DMS153 treated with DMSO at 0.1 percent for 48 hours (cell line): ENCODE measurements at regions not wholly inside any gene's neighbourhood (a gene's known extent, or its start where the extent isn't known, plus 50 kb on each side); places are given as distances from the start of the nearest gene placed in this dataset.
"Not testable (repeated sequence)": the region's sequence is repeated elsewhere in the genome, so short reads cannot be mapped to it uniquely, and the experiment has no call there.

ENCODE experiments used
- DNase-seq: peaks from one replicate; lab custom pipeline; 2025; ENCODE audit not compliant: unreplicated experiment; lab: John Stamatoyannopoulos, UW

DNA sequence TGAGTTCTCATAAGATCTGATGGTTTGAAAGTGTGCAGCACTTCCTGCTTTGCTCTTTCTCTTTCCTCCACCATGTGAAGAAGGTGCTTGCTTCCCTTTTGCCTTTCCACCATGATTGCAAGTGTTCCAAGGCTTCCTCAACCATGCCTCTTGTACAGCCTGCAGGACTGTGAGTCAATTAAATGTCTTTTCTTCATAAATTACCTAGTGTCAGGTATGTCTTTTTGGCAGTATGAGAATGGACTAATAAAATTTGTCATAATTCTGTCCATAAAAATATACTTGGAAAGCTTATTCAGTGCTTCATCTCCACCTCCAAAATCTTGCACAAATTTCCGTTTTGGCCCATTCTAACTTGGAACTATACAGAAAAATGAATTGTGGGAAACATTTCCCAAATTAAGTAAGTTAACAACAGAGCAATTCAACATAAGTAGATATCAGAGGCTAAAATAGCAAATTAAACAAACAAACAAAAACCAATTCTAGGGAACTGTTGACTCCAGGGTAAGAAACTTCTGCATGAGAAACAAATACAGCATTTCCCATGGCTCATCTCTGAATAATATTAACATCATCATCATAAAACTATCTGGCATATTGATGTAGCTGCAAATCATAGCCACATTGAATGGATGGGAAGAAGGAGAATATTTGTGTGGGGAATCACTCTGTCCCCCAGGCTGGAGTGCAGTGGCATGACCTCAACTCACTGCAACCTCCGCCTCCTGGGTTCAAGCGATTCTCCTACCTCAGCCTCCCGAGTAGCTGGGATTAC lies 459.5 kb upstream of the FAR2 start:
- no peak for DNase-seq

DNA sequence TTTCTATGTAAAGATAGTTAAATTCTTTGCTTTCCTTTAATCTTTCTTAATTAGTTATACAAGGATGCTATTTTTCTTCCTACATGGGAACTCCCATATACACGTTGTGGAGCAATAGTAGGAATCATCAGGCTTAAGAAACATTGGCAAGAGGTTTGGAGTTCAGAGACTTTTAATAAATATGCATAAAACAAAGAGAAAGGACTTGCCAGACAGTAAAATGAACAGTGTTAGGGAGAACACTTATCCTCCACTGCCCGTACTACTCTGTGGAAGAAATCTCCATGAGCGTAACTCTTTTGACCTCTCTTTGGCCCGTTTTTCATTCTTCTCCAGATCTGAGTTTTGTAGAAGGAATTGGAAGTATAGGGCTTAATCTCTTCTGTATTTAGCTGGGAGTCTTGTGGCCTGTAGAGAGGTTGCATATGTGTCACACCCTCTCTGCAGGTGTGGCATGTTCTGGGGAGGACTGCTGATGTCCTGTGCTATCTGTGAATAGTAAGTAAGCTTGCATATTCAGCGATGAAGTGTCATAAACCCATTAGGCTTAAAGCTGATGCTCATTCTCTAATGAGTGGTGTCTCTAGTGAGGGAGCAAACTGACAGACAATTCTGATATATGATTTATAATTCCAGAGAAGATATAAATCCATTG lies 455.4 kb upstream of the FAR2 start:
- no peak for DNase-seq

DNA sequence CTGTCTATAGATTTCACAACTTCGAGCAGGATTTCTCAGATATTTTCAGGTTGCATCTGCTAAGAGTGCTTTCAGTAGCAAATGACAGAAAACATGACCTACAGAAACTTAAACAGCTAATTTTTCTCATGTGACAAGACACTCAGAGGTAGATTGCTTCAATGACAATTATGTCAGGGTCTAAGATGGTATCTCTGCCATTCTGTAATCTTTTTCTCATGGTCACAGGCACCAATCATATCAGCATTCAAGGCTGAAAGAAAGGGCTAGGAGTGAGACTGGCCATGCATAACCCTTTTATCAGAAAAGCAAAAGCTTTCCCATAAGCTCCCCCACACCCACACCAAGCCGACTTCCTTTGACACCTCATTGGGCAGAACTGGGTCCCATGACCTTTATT lies 450.5 kb upstream of the FAR2 start:
- no peak for DNase-seq

DNA sequence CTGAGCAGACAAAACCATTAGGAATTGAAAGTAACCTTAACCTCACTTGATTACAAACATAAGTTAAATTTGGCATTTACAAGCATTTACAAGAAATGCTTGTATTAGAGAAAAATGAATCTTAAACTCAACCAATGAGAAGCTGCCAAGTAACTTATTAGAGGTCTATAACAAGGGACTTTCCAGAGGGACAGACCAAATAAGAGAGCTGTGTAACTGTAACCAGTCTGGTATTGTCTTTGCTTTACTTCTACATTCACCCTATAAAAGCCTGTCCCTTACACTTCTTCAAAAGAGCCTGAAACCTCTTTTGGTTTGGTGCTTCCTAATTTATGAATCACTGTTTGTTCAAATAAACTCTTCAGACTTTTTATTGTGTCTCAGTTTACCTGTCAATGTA lies 450.0 kb upstream of the FAR2 start:
- no peak for DNase-seq

DNA sequence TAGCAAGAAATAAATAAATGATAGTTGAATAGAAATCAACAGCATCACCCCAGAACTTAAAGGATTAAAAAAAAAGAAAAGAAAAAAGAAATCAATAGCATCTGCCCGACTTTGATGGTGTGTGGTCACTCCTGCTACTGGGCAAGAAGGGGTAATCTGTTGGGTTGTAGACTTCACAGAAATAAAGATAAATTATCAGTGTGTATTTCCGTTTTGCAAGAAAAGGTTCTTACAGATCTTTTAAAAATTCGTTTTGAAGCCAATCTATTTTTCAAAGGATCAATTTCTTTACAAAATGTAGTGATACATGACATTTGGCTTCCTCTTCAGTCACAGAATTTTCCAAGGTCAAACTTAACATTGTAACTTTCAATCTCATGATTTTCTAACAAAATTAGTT lies 448.9 kb upstream of the FAR2 start:
- DNase-seq: no peak

DNA sequence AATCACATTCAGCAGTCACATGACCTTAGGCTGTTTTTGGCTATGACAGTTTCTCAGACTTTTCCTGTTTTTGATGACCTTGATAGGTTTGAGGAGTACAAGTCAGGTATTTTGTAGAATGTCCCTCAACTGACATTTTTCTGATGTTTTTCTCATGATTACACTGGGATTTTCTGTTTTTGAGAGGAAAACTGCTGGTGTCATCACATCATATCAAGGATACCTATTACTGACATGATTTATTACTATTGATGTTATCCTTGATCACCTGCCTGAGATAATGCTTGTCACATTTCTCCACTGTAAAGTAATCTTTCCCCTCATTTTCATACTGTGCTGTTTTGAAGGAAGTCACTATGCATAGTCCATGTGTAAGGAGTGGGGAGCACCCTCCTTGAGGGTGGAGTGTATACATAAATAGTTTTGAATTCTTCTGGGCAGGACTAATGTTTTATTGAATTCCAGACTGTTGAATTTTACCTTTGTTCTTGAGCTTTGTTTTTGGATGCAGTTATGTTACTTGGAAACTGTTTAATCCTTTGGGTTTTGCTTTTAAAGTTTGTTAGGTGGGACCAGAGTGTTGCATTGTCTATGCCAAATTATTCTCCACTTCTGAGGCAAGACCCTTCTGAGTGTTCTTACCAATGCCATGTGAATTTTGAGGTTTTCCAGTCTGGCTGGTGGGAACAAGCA lies 444.5 kb upstream of the FAR2 start:
- no peak for DNase-seq

DNA sequence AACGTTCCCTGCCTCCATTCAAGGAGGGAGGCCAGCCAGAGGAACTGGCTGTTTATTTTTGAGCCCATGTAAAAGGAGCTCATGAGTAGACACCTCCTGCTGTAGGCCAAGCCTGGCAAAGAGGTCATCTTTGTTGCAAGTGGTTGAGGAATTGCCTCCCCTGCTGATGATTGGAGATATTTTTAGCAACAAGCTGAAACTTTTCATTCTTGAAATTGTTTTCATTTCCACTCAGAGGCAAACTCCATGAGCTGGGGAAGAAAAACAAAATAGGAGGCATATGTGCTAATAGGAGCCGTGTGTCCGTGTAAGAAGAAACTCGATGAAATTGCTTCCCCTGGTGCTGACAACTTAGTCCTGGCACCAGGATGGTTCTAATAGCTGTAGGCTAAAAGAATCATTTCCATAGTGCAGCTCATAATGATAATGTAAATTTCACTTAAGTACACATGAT lies 440.1 kb upstream of the FAR2 start:
- no peak for DNase-seq

DNA sequence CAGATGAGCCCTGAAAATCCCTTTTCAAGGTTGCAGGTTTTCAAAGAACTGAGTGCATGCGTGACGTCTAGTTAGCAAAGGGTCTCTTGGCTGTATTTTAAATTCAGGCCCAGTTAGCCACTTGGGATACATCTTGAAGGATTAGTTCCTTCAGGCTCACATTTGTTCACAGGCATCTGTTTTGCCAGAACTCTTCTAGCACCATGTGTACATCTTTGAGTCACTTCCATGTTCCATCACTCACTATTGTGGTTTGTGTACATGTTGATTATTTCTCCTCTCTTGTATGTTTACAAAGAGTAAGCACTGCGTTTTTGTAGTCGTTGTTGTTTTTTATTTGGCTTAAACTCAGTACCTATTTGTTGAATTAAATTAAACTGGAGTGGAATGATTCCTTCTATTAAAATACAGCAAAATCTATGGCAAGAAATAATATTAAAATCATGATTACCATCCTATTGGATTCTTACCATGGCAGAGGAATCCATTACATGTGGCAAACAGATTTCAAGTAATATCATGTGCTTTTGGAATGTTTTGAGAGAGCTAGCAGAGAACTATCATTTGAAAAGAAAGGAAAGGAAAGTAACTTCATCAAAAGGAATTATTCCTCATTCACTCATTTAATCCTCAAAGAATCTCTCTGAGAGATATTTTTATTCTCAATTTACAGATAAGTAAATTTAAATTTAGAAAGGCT lies 438.9 kb upstream of the FAR2 start:
- no peak for DNase-seq

DNA sequence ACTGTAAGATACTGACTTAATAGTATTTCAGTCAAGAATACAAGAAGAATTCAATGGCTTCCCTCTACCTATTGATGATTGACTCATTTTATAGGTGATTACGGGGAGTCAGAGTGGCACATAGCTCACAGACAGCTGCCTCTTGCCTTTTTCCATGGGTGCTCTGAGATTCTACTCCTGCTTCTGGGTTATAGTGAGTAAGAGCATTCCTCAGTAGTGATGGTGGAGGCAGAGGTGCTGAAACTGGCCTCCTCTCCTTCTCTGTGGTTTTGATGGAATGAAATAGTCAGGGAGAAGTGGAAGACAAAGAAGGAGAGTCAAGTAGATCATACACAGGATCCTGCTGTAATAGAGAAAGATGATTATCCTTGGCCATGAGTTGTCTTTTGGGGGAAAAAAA lies 438.2 kb upstream of the FAR2 start:
- no peak for DNase-seq

DNA sequence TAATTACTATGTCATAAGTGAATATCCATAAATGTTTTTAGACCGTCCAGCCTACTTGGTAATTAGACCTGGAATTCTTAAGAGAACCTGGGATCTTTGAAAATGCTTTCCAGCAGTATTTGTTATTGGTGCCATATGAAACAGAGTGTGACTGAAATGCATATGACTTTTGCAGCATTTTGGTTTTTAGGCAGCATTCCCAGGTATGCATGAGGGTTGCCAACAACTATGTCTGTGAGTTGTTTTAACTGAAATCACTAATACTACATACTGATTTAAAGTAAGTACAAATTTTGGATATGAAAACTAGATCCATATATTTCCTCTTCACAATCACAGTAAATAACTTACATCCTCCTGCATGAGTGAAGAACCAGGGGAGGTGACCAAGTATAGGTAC lies 437.7 kb upstream of the FAR2 start:
- no peak for DNase-seq

DNA sequence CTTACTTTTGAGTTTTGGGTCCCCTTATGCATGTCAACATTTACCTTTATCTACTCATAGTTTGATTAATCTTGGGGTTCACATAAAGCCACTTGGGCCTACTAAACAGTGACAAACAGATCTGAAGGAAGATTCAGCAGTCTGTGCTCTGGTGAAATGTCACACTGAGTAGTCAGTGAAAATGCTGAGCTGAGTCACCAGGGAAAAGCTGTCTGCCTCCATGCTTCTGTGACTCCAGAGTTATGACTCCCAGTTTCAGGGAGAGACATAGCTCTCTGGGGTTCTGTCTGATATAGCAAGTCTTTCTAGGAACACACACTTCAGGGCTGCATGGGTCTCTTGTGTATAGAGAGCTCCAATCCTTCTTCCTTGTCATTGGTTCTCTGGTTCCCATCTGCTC lies 406.3 kb upstream of the FAR2 start:
- no peak for DNase-seq

DNA sequence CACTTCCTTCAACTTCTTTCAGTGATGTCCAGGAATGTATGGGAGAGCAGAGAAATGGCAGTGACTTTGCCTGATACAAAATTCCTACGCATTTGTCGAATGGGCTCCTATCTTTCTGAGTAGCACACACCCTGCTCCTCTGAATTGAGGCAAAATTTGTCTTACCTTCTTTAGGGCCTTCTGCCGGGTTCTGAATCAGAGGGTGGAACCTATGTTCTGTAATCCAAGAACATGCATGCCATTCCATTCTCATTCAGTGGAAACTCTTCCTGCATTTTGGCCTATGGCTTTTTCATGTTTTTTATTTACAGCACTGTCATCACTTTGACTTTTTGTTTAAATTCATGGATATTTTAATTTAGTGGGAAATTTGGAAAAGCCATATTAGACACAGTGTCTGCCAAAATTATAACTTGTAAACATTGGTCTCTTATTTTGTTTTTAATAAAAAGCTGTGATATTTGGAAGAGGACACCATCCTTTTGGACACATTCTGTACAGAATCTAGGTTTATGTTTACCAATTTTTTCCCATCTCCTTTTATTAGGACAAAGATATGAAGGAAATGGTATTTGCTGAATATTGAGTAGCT lies 402.2 kb upstream of the FAR2 start:
- DNase-seq: no peak

DNA sequence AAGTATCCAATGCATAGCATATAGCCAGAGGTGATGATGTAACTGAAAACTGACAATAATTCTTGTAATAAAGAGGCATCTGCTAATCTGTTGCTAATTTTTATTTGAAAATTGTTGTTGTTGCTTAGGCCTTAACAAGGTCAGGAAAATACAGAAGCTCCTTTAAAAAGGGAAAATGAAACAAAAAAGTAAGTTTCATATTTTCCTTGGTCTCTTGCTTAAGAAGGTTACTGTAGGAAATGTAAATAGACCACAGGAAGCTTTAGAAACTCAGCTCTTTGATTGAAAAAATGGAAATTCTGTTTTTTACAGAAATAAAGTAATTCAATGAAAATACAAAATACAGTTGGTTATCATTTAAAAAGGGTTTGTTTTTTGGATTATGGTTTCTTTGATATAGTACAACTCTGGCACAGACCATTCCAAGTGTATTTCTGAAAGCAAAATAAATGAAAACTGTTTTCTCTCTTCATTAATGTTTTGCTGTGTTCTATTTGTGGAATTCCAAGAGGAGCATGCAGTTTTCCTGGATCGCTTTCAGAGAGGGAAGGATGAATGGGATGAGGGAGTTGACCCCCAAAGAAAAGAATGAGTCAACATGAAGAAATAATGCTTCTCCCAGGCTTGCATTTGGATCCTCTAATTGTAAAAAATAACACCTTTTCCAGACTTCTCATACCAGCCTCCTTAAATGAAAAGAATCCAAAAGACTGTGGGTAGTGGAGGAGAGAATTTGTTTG lies 398.0 kb upstream of the FAR2 start:
- no peak for DNase-seq

DNA sequence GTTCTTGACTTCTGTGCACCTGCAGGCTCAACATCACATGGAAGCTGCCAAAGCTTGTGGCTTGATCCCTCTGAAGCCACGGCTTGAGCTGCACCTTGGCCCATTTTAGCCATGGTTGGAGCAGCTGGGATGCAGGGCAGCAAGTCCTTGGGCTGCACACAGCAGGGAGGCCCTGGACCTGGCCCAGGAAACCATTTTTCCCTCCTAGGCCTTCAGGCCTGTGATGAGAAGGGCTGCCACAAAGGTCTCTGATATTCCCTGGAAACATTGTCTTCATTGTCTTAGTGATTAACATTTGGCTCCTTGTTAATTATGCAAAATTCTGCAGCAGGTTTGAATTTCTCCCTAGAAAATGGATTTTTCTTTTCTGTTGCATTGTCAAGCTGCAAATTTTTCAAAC lies 394.1 kb upstream of the FAR2 start:
- no peak for DNase-seq

DNA sequence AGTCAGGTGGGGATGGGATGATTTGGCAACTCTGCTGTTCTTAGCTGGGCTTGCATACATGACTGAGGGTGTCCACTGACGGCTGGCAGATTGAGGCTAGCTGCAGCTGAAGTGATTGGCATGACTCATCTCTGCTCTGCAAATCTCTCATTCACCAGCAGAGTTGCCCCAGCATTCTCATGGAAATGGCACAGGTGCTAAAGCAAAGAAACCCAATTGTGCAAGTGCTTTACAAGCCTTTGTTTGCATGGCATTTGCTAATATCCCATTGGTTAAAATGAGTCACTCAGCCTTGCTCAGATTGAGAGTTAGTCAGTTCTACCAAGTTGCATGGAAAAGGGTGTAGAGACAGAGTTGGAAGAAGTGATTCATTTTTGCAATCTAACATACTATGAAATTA lies 389.7 kb upstream of the FAR2 start:
- DNase-seq: peak; percentile 22

DNA sequence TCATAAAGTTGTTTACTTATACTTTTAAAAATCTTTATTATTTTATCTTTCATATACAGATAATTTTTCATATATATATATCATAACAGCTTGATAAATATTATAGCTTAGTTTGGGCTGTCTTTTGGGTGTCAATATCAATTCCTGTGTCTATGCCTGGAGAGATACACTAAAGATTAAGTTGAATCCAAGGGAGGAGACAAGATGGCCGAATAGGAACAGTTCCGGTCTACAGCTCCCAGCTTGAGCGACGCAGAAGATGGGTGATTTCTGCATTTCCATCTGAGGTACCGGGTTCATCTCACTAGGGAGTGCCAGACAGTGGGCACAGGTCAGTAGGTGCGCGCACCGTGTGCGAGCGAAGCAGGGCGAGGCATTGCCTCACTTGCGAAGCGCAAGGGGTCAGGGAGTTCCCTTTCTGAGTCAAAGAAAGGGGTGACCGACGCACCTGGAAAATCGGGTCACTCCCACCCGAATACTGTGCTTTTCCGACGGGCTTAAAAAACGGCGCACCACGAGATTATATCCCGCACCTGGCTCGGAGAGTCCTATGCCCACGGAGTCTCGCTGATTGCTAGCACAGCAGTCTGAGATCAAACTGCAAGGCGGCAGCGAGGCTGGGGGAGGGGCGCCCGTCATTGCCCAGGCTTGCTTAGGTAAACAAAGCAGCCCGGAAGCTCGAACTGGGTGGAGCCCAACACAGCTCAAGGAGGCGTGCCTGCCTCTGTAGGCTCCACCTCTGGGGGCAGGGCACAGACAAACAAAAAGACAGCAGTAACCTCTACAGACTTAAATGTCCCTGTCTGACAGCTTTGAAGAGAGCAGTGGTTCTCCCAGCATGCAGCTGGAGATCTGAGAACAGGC lies 388.8 kb upstream of the FAR2 start:
- not testable (repeated sequence) for DNase-seq

DNA sequence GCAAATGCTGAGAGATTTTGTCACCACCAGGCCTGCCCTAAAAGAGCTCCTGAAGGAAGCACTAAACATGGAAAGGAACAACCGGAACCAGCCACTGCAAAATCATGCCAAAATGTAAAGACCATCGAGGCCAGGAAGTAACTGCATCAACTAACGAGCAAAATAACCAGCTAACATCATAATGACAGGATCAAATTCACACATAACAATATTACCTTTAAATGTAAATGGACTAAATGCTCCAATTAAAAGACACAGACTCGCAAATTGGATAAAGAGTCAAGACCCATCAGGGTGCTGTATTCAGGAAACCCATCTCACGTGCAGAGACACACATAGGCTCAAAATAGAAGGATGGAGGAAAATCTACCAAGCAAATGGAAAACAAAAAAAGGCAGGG lies 387.2 kb upstream of the FAR2 start:
- DNase-seq: not testable (repeated sequence)

DNA sequence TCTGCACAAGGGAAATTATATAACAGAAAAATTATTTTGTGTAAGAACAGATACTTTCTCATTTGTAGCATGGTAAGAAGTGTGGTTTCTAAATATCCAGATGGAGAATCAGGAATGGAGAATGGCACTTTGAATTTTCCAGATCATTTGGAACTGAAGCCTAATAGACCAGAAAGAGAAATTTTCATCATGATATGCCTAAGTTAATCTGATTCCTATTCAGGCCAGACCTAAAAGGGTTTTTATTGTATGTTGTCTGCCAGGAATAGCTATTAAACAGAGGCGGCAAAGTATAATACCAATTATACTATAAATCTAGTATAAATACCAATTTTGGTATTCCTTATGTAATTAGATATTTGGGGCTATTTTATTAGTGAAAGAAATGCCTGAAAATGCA lies 382.7 kb upstream of the FAR2 start:
- no peak for DNase-seq

DNA sequence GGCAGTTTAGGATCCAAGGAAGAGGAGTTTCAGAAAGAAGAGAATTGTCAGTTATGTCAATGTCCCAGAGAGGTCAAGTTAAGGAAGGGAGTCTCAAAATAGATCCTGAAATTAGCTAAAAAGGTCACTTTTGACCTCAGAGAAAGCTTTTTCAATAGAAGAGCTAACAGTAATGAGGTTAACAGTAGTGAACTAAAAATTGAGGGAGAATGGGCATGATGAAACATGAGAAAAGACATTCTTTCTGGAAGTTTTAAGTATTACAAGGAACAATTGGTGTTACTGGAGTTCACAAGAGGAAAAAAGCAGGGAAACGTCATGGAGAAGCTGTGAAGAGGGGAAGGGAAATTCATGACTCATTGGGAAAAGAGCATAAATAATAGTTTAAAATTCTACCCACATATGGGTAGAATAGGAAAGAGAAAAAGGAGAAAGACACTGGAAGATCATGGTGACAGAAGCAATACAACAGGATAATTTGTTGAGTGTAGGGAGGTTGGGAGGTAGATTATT lies 381.2 kb upstream of the FAR2 start:
- no peak for DNase-seq
